ENCODE measurements at regions not wholly inside any gene's neighbourhood (a gene's known extent, or its start where the extent isn't known, plus 50 kb on each side); places are given as distances from the start of the nearest gene placed in this dataset.

DNA sequence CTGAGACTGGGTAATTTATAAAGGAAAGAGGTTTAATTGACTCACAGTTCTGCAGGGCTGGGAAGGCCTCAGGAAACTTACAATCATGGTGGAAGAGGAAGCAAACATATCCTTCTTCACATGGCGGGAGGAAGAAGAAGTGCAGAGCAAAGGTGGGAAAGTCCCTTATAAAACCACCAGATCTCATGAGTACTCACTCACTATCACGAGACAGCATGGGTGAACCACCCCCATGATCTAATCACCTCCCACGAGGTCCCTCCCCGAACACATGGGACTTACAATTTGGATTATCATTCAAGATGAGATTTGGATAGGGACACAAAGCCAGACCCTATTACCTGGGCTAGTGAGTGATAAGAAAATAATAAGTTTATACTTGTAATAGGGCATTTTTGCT, 70.6 kb upstream of the HS3ST2 start:
- TF ChIP-seq POLR2A (IDR thresholded peaks at IDR 0.05): no peak
- TF ChIP-seq, protein P1, sequence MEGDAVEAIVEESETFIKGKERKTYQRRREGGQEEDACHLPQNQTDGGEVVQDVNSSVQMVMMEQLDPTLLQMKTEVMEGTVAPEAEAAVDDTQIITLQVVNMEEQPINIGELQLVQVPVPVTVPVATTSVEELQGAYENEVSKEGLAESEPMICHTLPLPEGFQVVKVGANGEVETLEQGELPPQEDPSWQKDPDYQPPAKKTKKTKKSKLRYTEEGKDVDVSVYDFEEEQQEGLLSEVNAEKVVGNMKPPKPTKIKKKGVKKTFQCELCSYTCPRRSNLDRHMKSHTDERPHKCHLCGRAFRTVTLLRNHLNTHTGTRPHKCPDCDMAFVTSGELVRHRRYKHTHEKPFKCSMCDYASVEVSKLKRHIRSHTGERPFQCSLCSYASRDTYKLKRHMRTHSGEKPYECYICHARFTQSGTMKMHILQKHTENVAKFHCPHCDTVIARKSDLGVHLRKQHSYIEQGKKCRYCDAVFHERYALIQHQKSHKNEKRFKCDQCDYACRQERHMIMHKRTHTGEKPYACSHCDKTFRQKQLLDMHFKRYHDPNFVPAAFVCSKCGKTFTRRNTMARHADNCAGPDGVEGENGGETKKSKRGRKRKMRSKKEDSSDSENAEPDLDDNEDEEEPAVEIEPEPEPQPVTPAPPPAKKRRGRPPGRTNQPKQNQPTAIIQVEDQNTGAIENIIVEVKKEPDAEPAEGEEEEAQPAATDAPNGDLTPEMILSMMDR (IDR thresholded peaks at IDR 0.05): no peak
